Small intestine (tissue), 7 donors: ENCODE measurements at regions not wholly inside any gene's neighbourhood (a gene's known extent, or its start where the extent isn't known, plus 50 kb on each side); places are given as distances from the start of the nearest gene placed in this dataset.

Experiments
- DNase-seq, 2 donors: peaks; one replicate each; pipeline versions ENCODE4 v3.0.0 to v3.0.0-alpha.2; 2013
- FAIRE-seq: peaks from 2 replicates; lab custom pipeline; 2012; peaks lifted over from hg19 to GRCh38; lab: Jason Lieb, UNC
- H3K27ac ChIP-seq, 3 donors: one replicate each; pipeline ENCODE4 v1.5.1; 2013; ENCODE audit warnings: low read length in 2 of 3, mild to moderate bottlenecking in 2 of 3, control low read depth in 1 of 3, inconsistent platforms in 1 of 3, low read depth in 1 of 3, moderate library complexity in 1 of 3
- H3K27me3 ChIP-seq, 3 donors: one replicate each; pipeline ENCODE4 v1.6.1; 2013; ENCODE audit warnings: low read length in 3 of 3, inconsistent platforms in 1 of 3; ENCODE audit not compliant: control insufficient read depth in 3 of 3, insufficient read depth in 3 of 3
- H3K36me3 ChIP-seq, 3 donors: one replicate each; pipeline ENCODE4 v1.6.1; 2013; ENCODE audit warnings: low read length in 3 of 3, inconsistent platforms in 1 of 3, low read depth in 1 of 3, mild to moderate bottlenecking in 1 of 3, moderate library complexity in 1 of 3; ENCODE audit not compliant: control insufficient read depth in 3 of 3, insufficient read depth in 2 of 3
- H3K4me1 ChIP-seq, 3 donors: one replicate each; pipeline ENCODE4 v1.6.1; 2013; ENCODE audit warnings: low read length in 2 of 3, inconsistent platforms in 1 of 3, low read depth in 1 of 3, mild to moderate bottlenecking in 1 of 3, moderate library complexity in 1 of 3; ENCODE audit not compliant: control insufficient read depth in 3 of 3, insufficient read depth in 2 of 3
- H3K4me3 ChIP-seq, 3 donors: one replicate each; pipeline ENCODE4 v1.5.1; 2013; ENCODE audit warnings: low read length in 3 of 3, control low read depth in 1 of 3, inconsistent platforms in 1 of 3, low read depth in 1 of 3, mild to moderate bottlenecking in 1 of 3, moderate library complexity in 1 of 3
- H3K9me3 ChIP-seq, 2 donors: one replicate each; pipeline ENCODE4 v1.6.1; 2013; ENCODE audit warnings: low read depth in 1 of 2, low read length in 1 of 2; ENCODE audit not compliant: control insufficient read depth in 2 of 2, insufficient read depth in 1 of 2
- WGBS, 3 donors: extraction: QIAGEN DNeasy Blood & Tissue Kit; methylation state at CpG; one replicate each; pipeline ENCODE4 v1.1.7; 2013; 5-methylcytosine and 5-hydroxymethylcytosine counted together
- donor health status: healthy with polysubstance abuse.
- donor health status: control.
- donor health status: control.
- donor health status: Bipolar disorder and iron deficiency.
- donor health status: healthy.

GRCh38 chr18:75128911-75129716 lies 79.8 kb downstream of the PTGR3 start:
- Histone ChIP-seq H3K27ac (no peak overlapping the region), H3K27me3 (no peaks in the 10 kb centered on the region), H3K36me3 (no peaks in the 10 kb centered on the region), H3K4me3 (no peak overlapping the region), H3K4me1 (peaks cover 0 to 25% (median 3%) of the 10 kb centered on the region in 3 donors), H3K9me3 (peaks cover 0 to 5% of the 10 kb centered on the region in 2 donors)
- FAIRE-seq (no peak), DNase-seq (no peak)
- WGBS, 3 donors: 91 to 94% (median 93%) methylated on average over 17 of the region's 17 CpGs

- WGBS, 3 donors: 86 to 90% (median 87%) methylated on average over 7 of the region's 7 CpGs
These were observed 80.8 kb downstream of the PTGR3 start for GRCh38 chr18:75128051-75128605.

GRCh38 chr18:75127143-75128021 lies 81.6 kb downstream of the PTGR3 start:
- Histone ChIP-seq H3K4me3 (no peak overlapping the region), H3K27me3 (no peaks in the 10 kb centered on the region), H3K27ac (peak overlapping the region in 2 of 3 donors; percentile 41 to 94), H3K36me3 (no peaks in the 10 kb centered on the region), H3K4me1 (peaks cover 0 to 25% (median 3%) of the 10 kb centered on the region in 3 donors), H3K9me3 (peaks cover 0 to 2% of the 10 kb centered on the region in 2 donors)
- 51 to 82% (median 66%) methylated on average over 24 of the region's 24 CpGs for WGBS, 3 donors
- FAIRE-seq (no peak), DNase-seq (peak; percentile 94 to 95)

More at GRCh38 chr18:75128051-75128605, 80.8 kb downstream of the PTGR3 start:
- no peaks in the 10 kb centered on the region for H3K36me3 ChIP-seq
- no peaks in the 10 kb centered on the region for H3K27me3 ChIP-seq
- DNase-seq: no peak
- peaks cover 0 to 25% (median 3%) of the 10 kb centered on the region in 3 donors for H3K4me1 ChIP-seq
- H3K9me3 ChIP-seq: peaks cover 0 to 5% of the 10 kb centered on the region in 2 donors
- no peak overlapping the region for H3K4me3 ChIP-seq
- peak overlapping the region in 2 of 3 donors; percentile 62 to 94 for H3K27ac ChIP-seq
- FAIRE-seq: no peak

- FAIRE-seq: no peak
- Histone ChIP-seq H3K9me3 (no peaks in the 10 kb centered on the region), H3K27ac (peak overlapping the region in 1 of 3 donors; percentile 94), H3K4me1 (peaks cover 0 to 25% (median 3%) of the 10 kb centered on the region in 3 donors), H3K36me3 (no peaks in the 10 kb centered on the region), H3K27me3 (no peaks in the 10 kb centered on the region), H3K4me3 (peak overlapping the region in 1 of 3 donors; percentile 13)
- DNase-seq: peak; percentile 53 to 61
- 61 to 86% (median 76%) methylated on average over 44 of the region's 44 CpGs for WGBS, 3 donors
These were observed 83.3 kb downstream of the PTGR3 start for GRCh38 chr18:75125382-75126331.

- no peaks in the 10 kb centered on the region for H3K9me3 ChIP-seq
- peak overlapping the region in 1 of 3 donors; percentile 94 for H3K27ac ChIP-seq
- H3K4me3 ChIP-seq: no peak overlapping the region
- H3K36me3 ChIP-seq: no peaks in the 10 kb centered on the region
- WGBS, 3 donors: 80 to 93% (median 91%) methylated on average over 15 to 16 of the region's 16 CpGs
- FAIRE-seq (no peak), DNase-seq (no peak)
- no peaks in the 10 kb centered on the region for H3K27me3 ChIP-seq
- peaks cover 0 to 25% (median 3%) of the 10 kb centered on the region in 3 donors for H3K4me1 ChIP-seq
These were observed 84.0 kb downstream of the PTGR3 start for GRCh38 chr18:75124991-75125381.

- no peak overlapping the region for H3K27ac ChIP-seq
- DNase-seq (no peak), FAIRE-seq (no peak)
- H3K9me3 ChIP-seq: no peaks in the 10 kb centered on the region
- no peak overlapping the region for H3K4me3 ChIP-seq
- H3K36me3 ChIP-seq: no peaks in the 10 kb centered on the region
- WGBS, 3 donors: 73 to 87% (median 84%) methylated on average over 14 of the region's 14 CpGs
- no peaks in the 10 kb centered on the region for H3K27me3 ChIP-seq
- H3K4me1 ChIP-seq: peaks cover 0 to 25% (median 3%) of the 10 kb centered on the region in 3 donors
These were observed 84.4 kb downstream of the PTGR3 start for GRCh38 chr18:75124551-75124950.

- WGBS, 3 donors: 79 to 84% (median 82%) methylated on average over 12 of the region's 12 CpGs
- Histone ChIP-seq H3K4me3 (no peak overlapping the region), H3K4me1 (peaks cover 0 to 16% (median 1%) of the 10 kb centered on the region in 3 donors), H3K36me3 (no peaks in the 10 kb centered on the region), H3K27ac (no peak overlapping the region), H3K27me3 (no peaks in the 10 kb centered on the region), H3K9me3 (no peaks in the 10 kb centered on the region)
- FAIRE-seq: no peak
- no peak for DNase-seq
These were observed 85.8 kb downstream of the PTGR3 start for GRCh38 chr18:75123113-75123512.
